ENCODE measurements at regions not wholly inside any gene's neighbourhood (a gene's known extent, or its start where the extent isn't known, plus 50 kb on each side); places are given as distances from the start of the nearest gene placed in this dataset.

- no peak for DNase-seq
Observed at GRCh38 chr4:140211693-140212092, 57.7 kb upstream of the MAML3 start.

- no peak for DNase-seq
Observed at GRCh38 chr4:140211161-140211560, 57.2 kb upstream of the MAML3 start.

GRCh38 chr4:140208921-140209320, 54.9 kb upstream of the MAML3 start:
- no peak for DNase-seq

All from activated T-cell treated with anti-CD3 and anti-CD28 coated beads, Interleukin-2, amount 50 U/mL, for 1 hour (primary cell).